Neuronal stem cell (in vitro differentiated cells): ENCODE measurements at regions not wholly inside any gene's neighbourhood (a gene's known extent, or its start where the extent isn't known, plus 50 kb on each side); places are given as distances from the start of the nearest gene placed in this dataset.

ENCODE experiments used
- DNase-seq: peaks from one replicate; pipeline ENCODE4 v3.0.0-alpha.2; 2013; ENCODE audit warnings: low spot score
- H2AFZ ChIP-seq: one replicate; pipeline ENCODE4 v1.6.1; 2013; ENCODE audit warnings: mild to moderate bottlenecking, low read length, inconsistent platforms
- H2AK5ac ChIP-seq: 2 replicates; pipeline ENCODE4 v1.6.1; 2013; ENCODE audit warnings: low read depth, mild to moderate bottlenecking, inconsistent platforms, low read length, moderate library complexity, mixed read lengths
- H2BK120ac ChIP-seq: 2 replicates; pipeline ENCODE4 v1.6.1; 2013; ENCODE audit warnings: low read depth, mild to moderate bottlenecking, inconsistent platforms, low read length, moderate library complexity, mixed read lengths
- H2BK12ac ChIP-seq: one replicate; pipeline ENCODE4 v1.6.1; 2013; ENCODE audit warnings: low read length, inconsistent platforms
- H2BK15ac ChIP-seq: 2 replicates; pipeline ENCODE4 v1.6.1; 2013; ENCODE audit warnings: mild to moderate bottlenecking, low read length, inconsistent platforms, mixed read lengths
- H2BK5ac ChIP-seq: one replicate; pipeline ENCODE4 v1.6.1; 2013; ENCODE audit warnings: inconsistent platforms, mild to moderate bottlenecking, low read length, moderate library complexity
- H3K14ac ChIP-seq: one replicate; pipeline ENCODE4 v1.6.1; 2013; ENCODE audit warnings: low read length, inconsistent platforms
- H3K18ac ChIP-seq: 2 replicates; pipeline ENCODE4 v1.6.1; 2013; ENCODE audit warnings: low read length, inconsistent platforms
- H3K23ac ChIP-seq: 2 replicates; pipeline ENCODE4 v1.6.1; 2013; ENCODE audit warnings: low read depth, mild to moderate bottlenecking, mixed read lengths, low read length, inconsistent platforms; ENCODE audit not compliant: poor library complexity
- H3K27ac ChIP-seq: replicated peaks from 3 replicates; pipeline ENCODE4 v1.5.1; 2013; ENCODE audit warnings: low read length, inconsistent platforms
- H3K27me3 ChIP-seq, 3 experiments: 2 replicates each; pipeline ENCODE4 v1.6.1; 2013; ENCODE audit warnings: low read length in 3 of 3, mild to moderate bottlenecking in 2 of 3, inconsistent platforms in 1 of 3, low read depth in 1 of 3, mixed read lengths in 1 of 3, moderate library complexity in 1 of 3; ENCODE audit not compliant: control insufficient read depth in 3 of 3, insufficient read depth in 3 of 3
- H3K36me3 ChIP-seq, 2 donors: replicated peaks in 1 of 2; 2 replicates each; pipeline ENCODE4 v1.6.1; 2013; ENCODE audit warnings: low read length in 2 of 2; ENCODE audit not compliant: control insufficient read depth in 2 of 2, insufficient read depth in 2 of 2
- H3K4ac ChIP-seq: 2 replicates; pipeline ENCODE4 v1.6.1; 2013; ENCODE audit warnings: inconsistent platforms, mild to moderate bottlenecking, low read length, moderate library complexity
- H3K4me1 ChIP-seq, 2 donors: 1 replicate in 1 of 2; 2 replicates in 1 of 2; pipeline ENCODE4 v1.6.1; 2013; ENCODE audit warnings: low read length in 2 of 2, low read depth in 1 of 2; ENCODE audit not compliant: control insufficient read depth in 2 of 2, insufficient read depth in 1 of 2
- H3K4me2 ChIP-seq: one replicate; pipeline ENCODE4 v1.6.1; 2013; ENCODE audit warnings: mild to moderate bottlenecking, low read length, inconsistent platforms; ENCODE audit not compliant: insufficient read depth, poor library complexity, severe bottlenecking
- H3K4me3 ChIP-seq, 2 donors: 2 replicates each; pipeline ENCODE4 v1.5.1; 2013; ENCODE audit warnings: low read length in 2 of 2, mild to moderate bottlenecking in 2 of 2, inconsistent platforms in 1 of 2, moderate library complexity in 1 of 2
- H3K79me1 ChIP-seq: one replicate; pipeline ENCODE4 v1.6.1; 2013; ENCODE audit warnings: low read depth, mild to moderate bottlenecking, inconsistent platforms, low read length, moderate library complexity
- H3K9ac ChIP-seq: one replicate; pipeline ENCODE4 v1.6.1; 2013; ENCODE audit warnings: mild to moderate bottlenecking, low read depth, low read length, inconsistent platforms; ENCODE audit not compliant: poor library complexity
- H3K9me3 ChIP-seq, 2 donors: replicated peaks in 1 of 2; 2 replicates each; pipeline versions ENCODE3 to v1.6.1; 2013; ENCODE audit warnings: low read length in 2 of 2, mild to moderate bottlenecking in 2 of 2, inconsistent platforms in 1 of 2, low read depth in 1 of 2, mixed read lengths in 1 of 2, moderate library complexity in 1 of 2; ENCODE audit not compliant: control insufficient read depth in 2 of 2, insufficient read depth in 1 of 2
- H4K8ac ChIP-seq: one replicate; pipeline ENCODE4 v1.6.1; 2013; ENCODE audit warnings: low read depth, mild to moderate bottlenecking, inconsistent platforms, low read length, moderate library complexity
- H4K91ac ChIP-seq: one replicate; pipeline ENCODE4 v1.6.1; 2013; ENCODE audit warnings: low read length, low read depth, mild to moderate bottlenecking, inconsistent platforms; ENCODE audit not compliant: poor library complexity
- WGBS, 2 donors: extraction: QIAGEN DNeasy Blood & Tissue Kit; methylation state at CpG; one replicate each; pipeline ENCODE4 v1.1.7; 2013; ENCODE audit warnings: missing lambda C conversion rate in 2 of 2, mixed read lengths in 1 of 2; ENCODE audit not compliant: insufficient read length in 2 of 2, insufficient replicate concordance in 1 of 2; ENCODE audit errors: extremely low coverage in 2 of 2; 5-methylcytosine and 5-hydroxymethylcytosine counted together

DNA sequence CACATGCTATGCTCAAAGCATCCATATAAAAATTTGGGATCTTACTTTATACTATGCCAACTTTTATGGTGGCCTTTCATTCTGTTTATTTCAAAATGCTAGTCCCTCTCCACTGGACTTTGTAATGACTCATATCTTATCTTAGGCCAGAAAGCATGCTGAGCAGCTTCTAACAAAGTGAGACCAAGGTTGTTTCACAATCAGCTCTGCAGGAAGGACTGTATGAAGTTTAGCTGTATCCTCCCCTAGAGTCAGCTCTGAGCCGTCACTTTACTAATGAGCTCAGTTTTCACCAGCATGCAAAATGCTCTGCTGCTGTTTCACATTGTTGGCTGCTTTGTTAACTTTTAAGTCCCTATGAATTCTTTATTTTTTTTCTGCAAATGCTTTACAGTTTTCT, 1608.8 kb downstream of the OLFM4 start:
- no peak overlapping the region for H3K4ac ChIP-seq
- H3K4me1 ChIP-seq: peaks cover 3 to 9% of the 10 kb centered on the region in 2 donors
- H2AFZ ChIP-seq: peak overlapping the region; percentile 70
- H3K4me2 ChIP-seq: no peak overlapping the region
- H4K91ac ChIP-seq: no peak overlapping the region
- no peak overlapping the region for H2BK12ac ChIP-seq
- H2BK15ac ChIP-seq: no peak overlapping the region
- H3K27me3 ChIP-seq: no peaks in the 10 kb centered on the region
- H3K27ac ChIP-seq: no peak overlapping the region
- H3K18ac ChIP-seq: no peak overlapping the region
- peak; percentile 36 for DNase-seq
- H2BK120ac ChIP-seq: no peak overlapping the region
- H3K9me3 ChIP-seq: no peaks in the 10 kb centered on the region
- no peak overlapping the region for H3K4me3 ChIP-seq
- H2BK5ac ChIP-seq: no peak overlapping the region
- no peak overlapping the region for H4K8ac ChIP-seq
- H2AK5ac ChIP-seq: no peak overlapping the region
- no CpG with 5 or more reads among the region's 1 CpG for WGBS, 2 donors
- H3K36me3 ChIP-seq: no peaks in the 10 kb centered on the region
- H3K79me1 ChIP-seq: no peaks in the 10 kb centered on the region
- H3K23ac ChIP-seq: no peak overlapping the region
- H3K9ac ChIP-seq: no peak overlapping the region
- H3K14ac ChIP-seq: no peak overlapping the region

DNA sequence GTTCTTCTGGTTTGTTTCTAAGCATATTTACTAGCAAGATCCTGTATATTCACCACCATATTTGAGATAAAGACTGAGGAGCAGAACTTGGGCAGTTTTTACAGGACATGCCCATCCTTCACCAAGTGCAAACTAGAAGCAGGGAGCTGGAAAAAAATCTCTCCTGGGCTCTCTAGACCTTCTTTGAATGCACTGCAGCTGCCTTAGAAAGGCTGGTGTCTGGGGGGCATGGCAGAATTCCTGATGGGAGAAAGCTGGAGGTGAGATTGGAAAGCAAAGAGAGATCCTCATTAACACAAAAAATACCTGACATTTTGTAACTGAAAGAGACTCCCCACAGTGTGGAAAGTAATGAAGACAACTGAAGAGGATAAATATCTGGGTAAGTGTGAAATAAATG, 1612.1 kb downstream of the OLFM4 start:
- no peak overlapping the region for H3K4ac ChIP-seq
- H2BK15ac ChIP-seq: no peak overlapping the region
- no peak overlapping the region for H2BK5ac ChIP-seq
- H3K27me3 ChIP-seq: no peaks in the 10 kb centered on the region
- no peak overlapping the region for H2AK5ac ChIP-seq
- H3K4me1 ChIP-seq: peaks cover 3 to 6% of the 10 kb centered on the region in 2 donors
- no peak overlapping the region for H3K9ac ChIP-seq
- DNase-seq: no peak
- H3K4me2 ChIP-seq: no peak overlapping the region
- H3K23ac ChIP-seq: no peak overlapping the region
- no peak overlapping the region for H4K91ac ChIP-seq
- H3K79me1 ChIP-seq: no peaks in the 10 kb centered on the region
- no peak overlapping the region for H3K4me3 ChIP-seq
- no peaks in the 10 kb centered on the region for H3K36me3 ChIP-seq
- no peak overlapping the region for H4K8ac ChIP-seq
- H3K9me3 ChIP-seq: no peaks in the 10 kb centered on the region
- H3K27ac ChIP-seq: no peak overlapping the region
- no peak overlapping the region for H2BK12ac ChIP-seq
- H2AFZ ChIP-seq: peak overlapping the region; percentile 57
- no peak overlapping the region for H3K18ac ChIP-seq
- H2BK120ac ChIP-seq: no peak overlapping the region
- H3K14ac ChIP-seq: no peak overlapping the region

DNA sequence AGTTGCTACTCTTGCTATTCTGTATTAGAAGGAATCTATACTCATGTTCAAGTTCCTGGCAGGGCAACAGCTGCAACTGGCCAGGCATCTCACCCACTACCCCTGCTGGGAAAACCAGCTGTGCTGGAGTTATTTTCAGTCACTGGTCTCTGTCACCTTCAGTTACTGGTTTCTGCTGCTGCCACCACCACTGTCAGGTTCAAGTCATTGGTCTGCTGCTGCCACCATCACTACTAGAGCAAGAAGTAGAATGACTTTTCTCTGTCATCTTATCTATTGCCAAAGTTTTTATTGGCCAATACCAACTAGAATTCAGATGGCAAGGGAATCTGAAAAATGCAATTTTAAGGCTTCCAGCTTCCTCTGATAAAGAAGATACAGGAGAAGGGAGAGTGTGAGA, 1615.2 kb downstream of the OLFM4 start:
- Histone ChIP-seq H2BK120ac (no peak overlapping the region), H3K9me3 (no peaks in the 10 kb centered on the region), H2BK12ac (no peak overlapping the region), H3K4me2 (no peak overlapping the region), H3K27ac (no peak overlapping the region), H2AFZ (no peak overlapping the region), H2BK15ac (no peak overlapping the region), H3K36me3 (no peaks in the 10 kb centered on the region), H3K79me1 (no peaks in the 10 kb centered on the region), H3K4me3 (no peak overlapping the region), H3K4ac (no peak overlapping the region), H4K91ac (no peak overlapping the region), H3K18ac (no peak overlapping the region), H3K23ac (no peak overlapping the region), H2BK5ac (no peak overlapping the region), H3K4me1 (no peaks in the 10 kb centered on the region), H4K8ac (no peak overlapping the region), H2AK5ac (no peak overlapping the region), H3K9ac (no peak overlapping the region), H3K27me3 (no peaks in the 10 kb centered on the region), H3K14ac (no peak overlapping the region)
- no peak for DNase-seq

DNA sequence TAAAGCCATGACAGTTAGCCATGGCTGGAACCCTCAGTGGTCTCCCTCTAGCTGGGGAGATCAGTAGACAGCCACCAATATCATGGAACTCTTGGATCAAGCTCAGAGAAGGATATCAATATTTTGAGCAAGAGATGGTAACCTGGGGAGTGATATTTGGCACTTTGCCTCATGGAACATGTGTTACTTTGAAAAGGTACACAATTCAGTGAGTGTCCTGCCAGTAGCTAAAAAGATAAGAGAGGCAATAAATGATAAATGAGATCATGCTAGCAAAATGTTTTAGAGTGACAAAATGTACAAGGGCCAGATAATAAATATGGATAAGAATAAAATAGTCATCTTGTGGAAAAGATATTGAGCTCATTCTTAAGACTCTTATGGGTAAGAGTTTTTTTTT, 1618.7 kb downstream of the OLFM4 start:
- no peak for DNase-seq
- H3K36me3 ChIP-seq: no peaks in the 10 kb centered on the region
- no peak overlapping the region for H3K14ac ChIP-seq
- H3K27ac ChIP-seq: no peak overlapping the region
- H3K23ac ChIP-seq: no peak overlapping the region
- no peak overlapping the region for H3K4me2 ChIP-seq
- H2BK120ac ChIP-seq: no peak overlapping the region
- no peak overlapping the region for H3K4ac ChIP-seq
- no peak overlapping the region for H4K91ac ChIP-seq
- no peak overlapping the region for H3K9ac ChIP-seq
- H3K27me3 ChIP-seq: no peaks in the 10 kb centered on the region
- no peak overlapping the region for H4K8ac ChIP-seq
- no peaks in the 10 kb centered on the region for H3K9me3 ChIP-seq
- no peak overlapping the region for H2BK5ac ChIP-seq
- no peak overlapping the region for H2BK15ac ChIP-seq
- H2BK12ac ChIP-seq: no peak overlapping the region
- H2AFZ ChIP-seq: no peak overlapping the region
- no peaks in the 10 kb centered on the region for H3K79me1 ChIP-seq
- no peak overlapping the region for H2AK5ac ChIP-seq
- H3K4me3 ChIP-seq: no peak overlapping the region
- H3K4me1 ChIP-seq: peaks cover 0 to 2% of the 10 kb centered on the region in 2 donors
- no peak overlapping the region for H3K18ac ChIP-seq
